Stomach (tissue), 4 donors: ENCODE measurements at regions not wholly inside any gene's neighbourhood (a gene's known extent, or its start where the extent isn't known, plus 50 kb on each side); places are given as distances from the start of the nearest gene placed in this dataset.

Source experiments
- CTCF ChIP-seq, 7 experiments: fragments of 450-650 bp in 4 of 7; fragments of 200-600 bp in 3 of 7; sonication (generic) in 3 of 7; IDR thresholded peaks; one replicate each; pipeline ENCODE4 v1.5.1; 2016 to 2019; ENCODE audit warnings: antibody characterized with exemption in 7 of 7, control low read depth in 2 of 7, mild to moderate bottlenecking in 1 of 7
- EP300 ChIP-seq: sonication (generic); formaldehyde crosslinking; IDR thresholded peaks from one replicate; pipeline ENCODE4 v1.6.1; 2017; ENCODE audit warnings: antibody characterized with exemption
- POLR2A ChIP-seq, 4 donors: fragments of 450-650 bp; IDR thresholded peaks; one replicate each; pipeline ENCODE4 v1.6.1; 2016; ENCODE audit warnings: antibody characterized with exemption in 4 of 4, control low read depth in 2 of 4, mild to moderate bottlenecking in 1 of 4, moderate library complexity in 1 of 4
- POLR2AphosphoS5 ChIP-seq, 3 donors: sonication (generic); formaldehyde crosslinking; IDR thresholded peaks; one replicate each; pipeline ENCODE4 v1.6.1; 2016; ENCODE audit warnings: antibody characterized with exemption in 3 of 3

- TF ChIP-seq CTCF (IDR thresholded peaks at IDR 0.05) (no peak), POLR2A (IDR thresholded peaks at IDR 0.05) (no peak), EP300 (no peak), POLR2AphosphoS5 (IDR thresholded peaks at IDR 0.05) (no peak)
Observed at GRCh38 chr10:131703941-131704340, 196.9 kb upstream of the PPP2R2D start.
